GM06990 (cell line): ENCODE measurements at regions not wholly inside any gene's neighbourhood (a gene's known extent, or its start where the extent isn't known, plus 50 kb on each side); places are given as distances from the start of the nearest gene placed in this dataset.

Experiments
- DNase-seq: peaks from one replicate; pipeline ENCODE4 v3.0.0-alpha.2; 2011; ENCODE audit not compliant: insufficient read length; ENCODE audit errors: extremely low read depth
- H3K27me3 ChIP-seq: replicated peaks from 2 replicates; pipeline ENCODE4 v1.6.0; 2011; ENCODE audit warnings: low read length; ENCODE audit not compliant: control insufficient read depth, insufficient read depth
- H3K36me3 ChIP-seq: 2 replicates; pipeline ENCODE4 v1.5.1; 2011; ENCODE audit warnings: low read length; ENCODE audit not compliant: control insufficient read depth, insufficient read depth
- H3K4me3 ChIP-seq: replicated peaks from 2 replicates; pipeline ENCODE4 v1.5.1; 2011; ENCODE audit warnings: low read depth, mild to moderate bottlenecking, control low read depth, low read length
- TF ChIP-seq, protein P1 (sequence below): IDR thresholded peaks from 2 replicates; pipeline ENCODE4 v1.5.1; 2011; ENCODE audit warnings: low read length, control low read depth, mild to moderate bottlenecking, inconsistent platforms; ENCODE audit not compliant: insufficient read depth, poor library complexity, severe bottlenecking

- no peaks in the 10 kb centered on the region for H3K27me3 ChIP-seq
- DNase-seq, result no peak
Observed at GRCh38 chr2:196336207-196336606, 164.8 kb upstream of the STK17B start.

DNA sequence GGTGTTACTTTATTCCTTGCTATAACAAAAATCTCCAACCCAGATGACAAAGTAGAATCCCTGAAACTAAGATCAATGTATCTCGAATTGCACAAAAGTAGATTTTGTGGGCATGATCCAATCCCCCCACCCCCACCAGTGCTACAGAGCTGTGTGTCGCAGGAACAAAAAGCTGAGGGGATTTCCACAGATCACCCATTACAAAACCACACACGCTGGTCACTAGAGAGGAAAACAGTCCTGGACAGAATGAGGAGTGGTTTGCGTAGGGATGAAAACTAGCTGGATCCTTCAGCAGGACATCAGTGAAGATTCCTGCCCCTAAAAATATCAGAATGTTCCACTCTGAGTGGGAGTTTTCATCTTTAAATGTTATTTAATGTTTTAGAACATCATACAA is 165.3 kb upstream of the STK17B start:
- Histone ChIP-seq H3K36me3 (peaks cover 6% of the 10 kb centered on the region; the same call in 1 of the 2 replicates), H3K27me3 (no peaks in the 10 kb centered on the region), H3K4me3 (no peak overlapping the region)
- no peak for DNase-seq
- TF ChIP-seq, protein P1, sequence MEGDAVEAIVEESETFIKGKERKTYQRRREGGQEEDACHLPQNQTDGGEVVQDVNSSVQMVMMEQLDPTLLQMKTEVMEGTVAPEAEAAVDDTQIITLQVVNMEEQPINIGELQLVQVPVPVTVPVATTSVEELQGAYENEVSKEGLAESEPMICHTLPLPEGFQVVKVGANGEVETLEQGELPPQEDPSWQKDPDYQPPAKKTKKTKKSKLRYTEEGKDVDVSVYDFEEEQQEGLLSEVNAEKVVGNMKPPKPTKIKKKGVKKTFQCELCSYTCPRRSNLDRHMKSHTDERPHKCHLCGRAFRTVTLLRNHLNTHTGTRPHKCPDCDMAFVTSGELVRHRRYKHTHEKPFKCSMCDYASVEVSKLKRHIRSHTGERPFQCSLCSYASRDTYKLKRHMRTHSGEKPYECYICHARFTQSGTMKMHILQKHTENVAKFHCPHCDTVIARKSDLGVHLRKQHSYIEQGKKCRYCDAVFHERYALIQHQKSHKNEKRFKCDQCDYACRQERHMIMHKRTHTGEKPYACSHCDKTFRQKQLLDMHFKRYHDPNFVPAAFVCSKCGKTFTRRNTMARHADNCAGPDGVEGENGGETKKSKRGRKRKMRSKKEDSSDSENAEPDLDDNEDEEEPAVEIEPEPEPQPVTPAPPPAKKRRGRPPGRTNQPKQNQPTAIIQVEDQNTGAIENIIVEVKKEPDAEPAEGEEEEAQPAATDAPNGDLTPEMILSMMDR, result no peak

More at GRCh38 chr2:196336207-196336606, 164.8 kb upstream of the STK17B start:
- TF ChIP-seq, protein P1, result no peak
- Histone ChIP-seq H3K36me3 (peaks cover 6% of the 10 kb centered on the region; the same call in 1 of the 2 replicates), H3K4me3 (no peak overlapping the region)

DNA sequence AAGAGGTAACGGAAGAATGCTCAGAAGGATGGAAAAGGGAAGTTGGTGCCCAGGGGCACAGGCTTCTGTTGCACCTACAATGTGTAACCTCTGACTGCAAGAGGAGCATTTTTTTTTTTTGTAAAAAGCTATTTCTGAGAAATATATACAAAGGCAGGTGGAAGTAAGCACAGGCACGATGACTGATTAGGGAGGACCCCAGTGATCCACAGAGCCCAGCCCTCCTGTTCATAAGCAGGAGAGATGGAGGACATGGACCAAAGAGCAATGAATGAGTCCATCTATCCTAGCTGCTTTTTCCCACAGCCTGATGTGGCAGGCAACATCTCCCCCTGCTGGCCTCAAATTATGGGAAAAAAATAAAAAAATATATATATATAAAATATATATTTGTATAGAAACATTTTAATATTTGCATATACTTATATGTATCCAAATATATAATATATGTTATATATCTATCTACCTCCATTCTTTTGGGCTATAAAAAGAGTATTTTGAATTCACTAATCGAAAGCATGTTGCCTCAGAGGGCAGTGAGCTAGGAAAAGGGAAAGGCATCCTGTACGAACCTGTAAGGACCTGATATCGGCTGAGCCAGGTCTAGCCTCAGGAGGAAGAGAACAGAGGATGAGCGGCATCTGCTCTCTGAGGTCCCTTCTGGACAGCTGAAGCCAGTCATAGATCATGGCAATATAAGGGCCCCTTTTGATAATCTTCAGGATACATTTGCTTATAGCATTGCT is 166.0 kb upstream of the STK17B start:
- TF ChIP-seq, protein P1, result peak; percentile 53
- Histone ChIP-seq H3K4me3 (no peak overlapping the region), H3K27me3 (no peaks in the 10 kb centered on the region), H3K36me3 (peaks cover 6% of the 10 kb centered on the region; the same call in 1 of the 2 replicates)
- DNase-seq, result no peak

DNA sequence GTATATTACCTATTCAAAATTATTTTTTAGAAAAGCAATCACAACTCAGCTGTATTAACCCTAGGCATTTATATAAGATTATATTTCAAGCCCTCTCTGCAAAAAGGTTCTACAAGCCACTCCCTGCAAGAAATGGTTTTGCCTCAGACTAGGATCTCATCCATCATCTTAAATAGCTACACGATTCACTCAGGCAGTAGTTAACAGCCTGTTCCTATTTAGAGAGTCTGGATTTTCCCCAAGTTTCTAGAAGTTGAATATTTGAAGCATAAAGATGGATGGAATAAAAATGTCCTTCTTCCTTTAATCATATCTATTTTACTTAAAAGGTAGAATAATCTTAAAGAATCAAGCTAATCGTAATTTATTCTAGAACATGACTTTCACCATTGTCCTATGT is 167.1 kb upstream of the STK17B start:
- H3K36me3 ChIP-seq, result peaks cover 6% of the 10 kb centered on the region; the same call in 1 of the 2 replicates
- H3K27me3 ChIP-seq, result no peaks in the 10 kb centered on the region
- DNase-seq, result no peak
- no peak overlapping the region for H3K4me3 ChIP-seq
- TF ChIP-seq, protein P1, result no peak

- Histone ChIP-seq H3K27me3 (no peaks in the 10 kb centered on the region), H3K4me3 (no peak overlapping the region), H3K36me3 (no peaks in the 10 kb centered on the region; the same call in 1 of the 2 replicates)
- TF ChIP-seq, protein P1, result no peak
- DNase-seq, result no peak
Observed at GRCh38 chr2:196341277-196341841, 170.0 kb upstream of the STK17B start.
